Esophagus squamous epithelium (tissue), 5 donors: ENCODE measurements at regions not wholly inside any gene's neighbourhood (a gene's known extent, or its start where the extent isn't known, plus 50 kb on each side); places are given as distances from the start of the nearest gene placed in this dataset.

Source experiments
- DNase-seq: peaks from one replicate; lab custom pipeline; 2025; lab: John Stamatoyannopoulos, UW
- H3K27ac ChIP-seq, 4 donors: fragments of 200-600 bp; sonication (generic); one replicate each; pipeline ENCODE4 v1.5.1; 2016 to 2019; ENCODE audit warnings: mild to moderate bottlenecking in 1 of 4
- H3K27me3 ChIP-seq, 4 donors: fragments of 200-600 bp; sonication (generic); 1 replicate in 3 of 4; 2 replicates in 1 of 4; pipeline versions ENCODE4 v1.5.1 to v1.6.0; 2017 to 2021; ENCODE audit warnings: antibody characterized with exemption in 1 of 4
- H3K36me3 ChIP-seq, 3 donors: fragments of 200-600 bp; sonication (generic); one replicate each; pipeline ENCODE4 v1.5.1; 2016 to 2019
- H3K4me1 ChIP-seq, 3 donors: fragments of 200-600 bp; sonication (generic); one replicate each; pipeline ENCODE4 v1.5.1; 2017 to 2019
- H3K4me3 ChIP-seq, 4 donors: fragments of 200-600 bp; sonication (generic); 1 replicate in 3 of 4; 2 replicates in 1 of 4; pipeline ENCODE4 v1.5.1; 2016 to 2019; ENCODE audit warnings: mild to moderate bottlenecking in 2 of 4, moderate library complexity in 1 of 4
- H3K9me3 ChIP-seq, 3 donors: fragments of 200-600 bp; sonication (generic); one replicate each; pipeline ENCODE4 v1.5.1; 2016 to 2019
- POLR2A ChIP-seq, 4 donors: fragments of 450-650 bp; IDR thresholded peaks; one replicate each; pipeline ENCODE4 v1.6.1; 2017; ENCODE audit warnings: antibody characterized with exemption in 4 of 4, mild to moderate bottlenecking in 4 of 4, moderate library complexity in 3 of 4
- WGBS, 2 donors: methylation state at CpG; one replicate each; pipeline ENCODE4 v1.1.5; 2018; 5-methylcytosine and 5-hydroxymethylcytosine counted together
- intact Hi-C: fragments of 100-400 bp; cut with DNase I; formaldehyde crosslinking; loops from one replicate; pipeline ENCODE4 v1.15.0; 2022
- TF ChIP-seq, protein P1 (sequence below), 6 experiments: fragments of 450-650 bp in 4 of 6; fragments of 200-600 bp in 2 of 6; sonication (generic) in 2 of 6; IDR thresholded peaks; one replicate each; pipeline ENCODE4 v1.5.1; 2016 to 2019; ENCODE audit warnings: antibody characterized with exemption in 6 of 6, mild to moderate bottlenecking in 4 of 6, moderate library complexity in 4 of 6
- donor health status: DM: yes; HTN: yes; CAD: no.

DNA sequence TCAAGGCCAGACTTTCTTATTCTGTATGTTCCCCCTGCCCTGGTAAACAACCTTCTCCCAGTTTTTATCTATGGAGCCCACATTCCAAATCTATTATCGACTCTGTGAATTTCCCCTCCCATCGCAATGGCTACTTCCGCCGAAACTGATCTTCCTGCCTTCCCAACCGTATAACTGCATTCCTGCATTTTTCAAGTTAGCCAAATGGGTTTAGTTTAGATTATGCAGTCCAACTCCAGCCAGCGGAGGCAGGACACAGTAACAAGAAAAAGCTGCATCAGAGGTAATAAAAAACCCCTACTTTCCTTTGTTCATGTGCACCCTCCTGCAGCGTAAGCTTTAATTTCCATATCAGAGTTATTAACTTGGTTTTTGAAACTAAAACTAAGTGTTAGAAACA lies 112.2 kb upstream of the ZNF91 start:
- DNase-seq, result no peak
- Histone ChIP-seq H3K9me3 (peaks cover 0 to 6% (median 0%) of the 10 kb centered on the region in 3 donors), H3K36me3 (no peaks in the 10 kb centered on the region), H3K27ac (no peak overlapping the region), H3K27me3 (no peaks in the 10 kb centered on the region), H3K4me3 (no peak overlapping the region), H3K4me1 (no peaks in the 10 kb centered on the region)
- intact Hi-C loops, result no loop called here
- 81 to 93% methylated on average over 7 of the region's 7 CpGs for WGBS, 2 donors
- TF ChIP-seq, protein P1, sequence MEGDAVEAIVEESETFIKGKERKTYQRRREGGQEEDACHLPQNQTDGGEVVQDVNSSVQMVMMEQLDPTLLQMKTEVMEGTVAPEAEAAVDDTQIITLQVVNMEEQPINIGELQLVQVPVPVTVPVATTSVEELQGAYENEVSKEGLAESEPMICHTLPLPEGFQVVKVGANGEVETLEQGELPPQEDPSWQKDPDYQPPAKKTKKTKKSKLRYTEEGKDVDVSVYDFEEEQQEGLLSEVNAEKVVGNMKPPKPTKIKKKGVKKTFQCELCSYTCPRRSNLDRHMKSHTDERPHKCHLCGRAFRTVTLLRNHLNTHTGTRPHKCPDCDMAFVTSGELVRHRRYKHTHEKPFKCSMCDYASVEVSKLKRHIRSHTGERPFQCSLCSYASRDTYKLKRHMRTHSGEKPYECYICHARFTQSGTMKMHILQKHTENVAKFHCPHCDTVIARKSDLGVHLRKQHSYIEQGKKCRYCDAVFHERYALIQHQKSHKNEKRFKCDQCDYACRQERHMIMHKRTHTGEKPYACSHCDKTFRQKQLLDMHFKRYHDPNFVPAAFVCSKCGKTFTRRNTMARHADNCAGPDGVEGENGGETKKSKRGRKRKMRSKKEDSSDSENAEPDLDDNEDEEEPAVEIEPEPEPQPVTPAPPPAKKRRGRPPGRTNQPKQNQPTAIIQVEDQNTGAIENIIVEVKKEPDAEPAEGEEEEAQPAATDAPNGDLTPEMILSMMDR (IDR thresholded peaks at IDR 0.05), result no peak
- no peak for TF ChIP-seq POLR2A (IDR thresholded peaks at IDR 0.05)

DNA sequence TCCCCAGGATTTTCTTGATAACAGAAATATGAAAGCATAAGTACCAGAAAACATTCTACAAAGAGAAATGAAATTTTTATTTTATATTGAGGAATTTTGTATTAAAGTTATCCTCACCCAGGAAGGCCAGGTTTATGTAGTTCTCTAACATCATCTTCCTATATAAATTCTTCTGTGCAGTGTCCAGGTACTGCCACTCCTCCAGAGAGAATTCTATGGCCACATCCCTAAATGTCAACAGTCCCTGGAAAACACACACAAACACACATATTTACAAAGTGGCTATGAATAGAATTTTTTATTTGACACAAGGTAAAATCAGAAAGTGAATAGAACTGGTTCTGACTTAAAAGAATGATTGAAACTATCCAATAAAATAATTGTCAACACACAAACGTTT lies 110.5 kb upstream of the ZNF91 start:
- no peak for DNase-seq
- H3K36me3 ChIP-seq, result no peaks in the 10 kb centered on the region
- TF ChIP-seq POLR2A (IDR thresholded peaks at IDR 0.05), result no peak
- TF ChIP-seq, protein P1 (IDR thresholded peaks at IDR 0.05), result no peak
- intact Hi-C loops, result no loop called here
- no peak overlapping the region for H3K4me3 ChIP-seq
- H3K4me1 ChIP-seq, result no peaks in the 10 kb centered on the region
- H3K9me3 ChIP-seq, result peaks cover 0 to 5% (median 0%) of the 10 kb centered on the region in 3 donors
- 7 to 16% methylated on average over 1 of the region's 1 CpG for WGBS, 2 donors
- no peaks in the 10 kb centered on the region for H3K27me3 ChIP-seq
- no peak overlapping the region for H3K27ac ChIP-seq

DNA sequence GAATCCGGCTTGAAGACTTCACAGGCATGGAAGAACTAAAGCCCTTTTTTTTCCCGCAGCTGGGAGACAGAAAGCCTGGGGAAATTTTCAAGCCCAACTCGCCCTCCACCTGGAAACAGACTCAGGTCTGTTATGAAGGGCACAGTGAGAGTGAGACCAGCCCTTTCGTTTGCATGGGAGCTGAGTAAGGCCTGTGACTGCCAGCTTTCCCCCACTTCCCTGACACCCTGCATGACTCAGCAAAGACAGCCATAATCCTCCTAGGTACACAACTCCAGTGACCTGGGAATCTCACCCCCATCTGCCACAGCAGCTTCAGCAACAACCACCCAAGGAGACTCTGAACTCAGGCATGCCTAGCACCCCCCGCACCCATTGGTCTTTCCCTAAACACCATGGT lies 87.6 kb upstream of the ZNF91 start:
- WGBS, 2 donors, result 56 to 69% methylated on average over 2 to 5 of the region's 5 CpGs
- H3K9me3 ChIP-seq, result peaks cover 0 to 4% (median 0%) of the 10 kb centered on the region in 3 donors
- no peaks in the 10 kb centered on the region for H3K27me3 ChIP-seq
- no peak overlapping the region for H3K4me3 ChIP-seq
- intact Hi-C loops, result no loop called here
- no peak for TF ChIP-seq POLR2A (IDR thresholded peaks at IDR 0.05)
- TF ChIP-seq, protein P1 (IDR thresholded peaks at IDR 0.05), result no peak
- no peaks in the 10 kb centered on the region for H3K36me3 ChIP-seq
- no peaks in the 10 kb centered on the region for H3K4me1 ChIP-seq
- peak overlapping the region in 1 of 4 donors; percentile 44 for H3K27ac ChIP-seq
- no peak for DNase-seq

DNA sequence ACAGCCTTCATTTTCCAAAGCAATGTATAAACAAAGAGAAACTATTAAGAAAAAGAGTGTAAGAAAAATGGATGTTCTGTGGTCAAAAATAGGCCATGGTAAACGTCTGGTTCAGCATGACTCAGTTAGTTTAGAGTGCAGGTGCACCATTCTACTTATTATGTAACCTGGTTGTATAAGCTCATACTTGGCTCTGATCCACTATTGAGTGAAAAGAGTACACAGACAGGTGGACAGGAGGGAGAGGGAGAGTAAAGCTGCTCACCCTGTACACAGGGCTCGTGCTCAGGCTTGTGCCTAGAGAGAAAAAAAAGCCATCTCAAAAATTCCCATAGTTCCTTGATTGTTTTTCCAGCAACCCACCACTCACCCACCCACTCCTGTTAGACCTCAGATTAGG lies 85.8 kb upstream of the ZNF91 start:
- no peak for TF ChIP-seq POLR2A (IDR thresholded peaks at IDR 0.05)
- TF ChIP-seq, protein P1 (IDR thresholded peaks at IDR 0.05), result no peak
- WGBS, 2 donors, result 12 to 13% methylated on average over 2 of the region's 2 CpGs

DNA sequence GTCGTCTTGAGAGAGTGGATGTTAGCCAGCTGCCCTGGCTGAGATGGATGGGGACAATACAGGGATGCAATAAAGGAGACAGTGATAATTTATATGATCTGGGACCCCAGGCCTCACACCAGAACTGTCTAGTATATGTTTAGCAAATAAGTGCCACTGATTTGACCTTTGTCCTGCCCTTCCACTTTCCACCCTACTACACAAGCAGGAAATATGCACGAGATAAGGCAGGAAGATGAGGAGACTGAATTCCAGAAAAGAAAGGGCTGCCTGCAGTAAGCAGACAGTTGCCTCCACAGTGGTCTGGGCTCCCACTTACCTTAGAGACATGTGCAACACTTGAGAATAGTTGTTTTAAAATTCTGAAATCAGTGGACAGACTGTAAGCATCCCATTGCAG lies 80.2 kb upstream of the ZNF91 start:
- DNase-seq, result no peak
- Histone ChIP-seq H3K4me3 (no peak overlapping the region), H3K4me1 (no peaks in the 10 kb centered on the region), H3K9me3 (peaks cover 0 to 4% (median 0%) of the 10 kb centered on the region in 3 donors), H3K36me3 (no peaks in the 10 kb centered on the region), H3K27me3 (peaks cover 0 to 25% (median 0%) of the 10 kb centered on the region in 4 donors), H3K27ac (no peak overlapping the region)
- WGBS, 2 donors, result 45 to 71% methylated on average over 2 of the region's 2 CpGs
- intact Hi-C loops, result no loop called here
- TF ChIP-seq, protein P1 (IDR thresholded peaks at IDR 0.05), result no peak
- no peak for TF ChIP-seq POLR2A (IDR thresholded peaks at IDR 0.05)

More for the DNA sequence above, 85.8 kb upstream of the ZNF91 start:
- Histone ChIP-seq H3K27me3 (no peaks in the 10 kb centered on the region), H3K4me3 (no peak overlapping the region), H3K27ac (no peak overlapping the region), H3K9me3 (peaks cover 0 to 8% (median 0%) of the 10 kb centered on the region in 3 donors), H3K4me1 (no peaks in the 10 kb centered on the region), H3K36me3 (no peaks in the 10 kb centered on the region)
- intact Hi-C loops, result no loop called here
- DNase-seq, result no peak
